HG03039 (cell line): ENCODE measurements at regions not wholly inside any gene's neighbourhood (a gene's known extent, or its start where the extent isn't known, plus 50 kb on each side); places are given as distances from the start of the nearest gene placed in this dataset.

Experiments used
- ATAC-seq: cut with Tn5 transposase; IDR thresholded peaks from one replicate; pipeline ENCODE4 v1.9.1; 2021; ENCODE audit warnings: mild to moderate bottlenecking, moderate library complexity; ENCODE audit not compliant: unreplicated experiment

- ATAC-seq, result no peak
These were observed 294.8 kb upstream of the C2CD4B start for GRCh38 chr15:62459875-62460274.

GRCh38 chr15:62462268-62462667, 297.2 kb upstream of the C2CD4B start:
- ATAC-seq, result no peak

- no peak for ATAC-seq
These were observed 297.6 kb upstream of the C2CD4B start for GRCh38 chr15:62462721-62463120.

GRCh38 chr15:62464705-62465104, 299.6 kb upstream of the C2CD4B start:
- ATAC-seq, result no peak

- ATAC-seq, result no peak
These were observed 300.1 kb upstream of the C2CD4B start for GRCh38 chr15:62465173-62465572.

GRCh38 chr15:62469478-62469873, 304.4 kb upstream of the C2CD4B start:
- no peak for ATAC-seq

GRCh38 chr15:62469874-62470688, 305.0 kb upstream of the C2CD4B start:
- ATAC-seq, result no peak

- ATAC-seq, result no peak
These were observed 307.7 kb upstream of the C2CD4B start for GRCh38 chr15:62472616-62473299.

- ATAC-seq, result no peak
These were observed 309.1 kb upstream of the C2CD4B start for GRCh38 chr15:62474021-62474770.

GRCh38 chr15:62474771-62475124, 309.7 kb upstream of the C2CD4B start:
- no peak for ATAC-seq

- no peak for ATAC-seq
These were observed 310.5 kb upstream of the C2CD4B start for GRCh38 chr15:62475591-62475990.

- ATAC-seq, result no peak
These were observed 311.1 kb upstream of the C2CD4B start for GRCh38 chr15:62476163-62476562.

GRCh38 chr15:62477929-62478328, 312.8 kb upstream of the C2CD4B start:
- ATAC-seq, result no peak

GRCh38 chr15:62482785-62483429, 317.8 kb upstream of the C2CD4B start:
- ATAC-seq, result no peak

GRCh38 chr15:62483814-62484213, 318.7 kb upstream of the C2CD4B start:
- no peak for ATAC-seq

GRCh38 chr15:62485170-62485720, 320.2 kb upstream of the C2CD4B start:
- no peak for ATAC-seq

GRCh38 chr15:62486041-62486440, 321.0 kb upstream of the C2CD4B start:
- ATAC-seq, result no peak

GRCh38 chr15:62488387-62488786, 323.3 kb upstream of the C2CD4B start:
- ATAC-seq, result no peak

GRCh38 chr15:62491642-62492041, 326.6 kb upstream of the C2CD4B start:
- ATAC-seq, result no peak

GRCh38 chr15:62492900-62493299, 327.8 kb upstream of the C2CD4B start:
- no peak for ATAC-seq

- no peak for ATAC-seq
These were observed 329.1 kb upstream of the C2CD4B start for GRCh38 chr15:62494197-62494596.
